Chondrocyte (in vitro differentiated cells): ENCODE measurements at regions not wholly inside any gene's neighbourhood (a gene's known extent, or its start where the extent isn't known, plus 50 kb on each side); places are given as distances from the start of the nearest gene placed in this dataset.

ENCODE experiments used
- DNase-seq: peaks from one replicate; pipeline ENCODE4 v3.0.0; 2021; ENCODE audit warnings: mixed read lengths, low spot score
- H3K27ac Mint-ChIP-seq: one replicate; pipeline ENCODE4 v1.8.0; 2021; ENCODE audit warnings: mild to moderate bottlenecking, moderate library complexity, mixed read lengths; ENCODE audit not compliant: unreplicated experiment
- H3K27me3 Mint-ChIP-seq: 2 replicates; pipeline ENCODE4 v1.8.0; 2021; ENCODE audit warnings: low read depth, mixed read lengths
- H3K36me3 Mint-ChIP-seq: 2 replicates; pipeline ENCODE4 v1.8.0; 2021; ENCODE audit warnings: low read depth, mixed read lengths
- H3K4me1 Mint-ChIP-seq: 2 replicates; pipeline ENCODE4 v1.8.0; 2021; ENCODE audit warnings: low read depth, mild to moderate bottlenecking, mixed read lengths
- H3K4me3 Mint-ChIP-seq: one replicate; pipeline ENCODE4 v1.8.0; 2021; ENCODE audit warnings: mild to moderate bottlenecking, moderate library complexity, mixed read lengths; ENCODE audit not compliant: unreplicated experiment
- H3K9me3 Mint-ChIP-seq: 2 replicates; pipeline ENCODE4 v1.8.0; 2021; ENCODE audit warnings: low read depth, mixed read lengths
- CTCF ChIP-seq: fragments of 200-600 bp; sonication (generic); IDR thresholded peaks from 2 replicates; pipeline ENCODE4 v1.5.0; 2021; ENCODE audit warnings: antibody characterized with exemption, mild to moderate bottlenecking, moderate library complexity

GRCh38 chr4:163818673-163819072 lies 324.2 kb downstream of the TMA16 start:
- Mint-ChIP-seq H3K9me3 (no peaks in the 10 kb centered on the region), H3K4me3 (no peak overlapping the region), H3K27ac (no peak overlapping the region), H3K27me3 (no peaks in the 10 kb centered on the region), H3K36me3 (no peaks in the 10 kb centered on the region), H3K4me1 (no peaks in the 10 kb centered on the region)
- DNase-seq, result no peak
- no peak for TF ChIP-seq CTCF

DNA sequence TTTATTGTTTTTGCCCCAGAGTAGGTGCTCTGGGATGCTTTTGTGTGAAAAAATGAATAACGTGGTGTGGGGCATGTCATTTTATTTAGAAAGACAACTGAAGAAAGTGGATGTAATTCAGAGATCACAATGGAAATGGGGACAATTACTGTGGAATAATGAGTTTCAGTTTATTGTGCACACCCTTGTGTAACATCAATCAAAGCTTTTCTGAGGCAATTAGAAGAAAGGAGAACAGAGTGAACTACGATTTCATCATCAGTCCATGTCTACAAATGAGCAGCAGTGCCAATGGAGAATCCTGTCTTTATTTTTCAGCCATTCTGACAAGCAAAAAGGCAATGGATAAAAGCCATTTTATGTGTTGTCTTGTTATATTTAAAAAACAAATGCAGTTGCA lies 339.2 kb downstream of the TMA16 start:
- Mint-ChIP-seq H3K36me3 (no peaks in the 10 kb centered on the region), H3K27me3 (peaks cover 3% of the 10 kb centered on the region), H3K27ac (no peak overlapping the region), H3K4me3 (no peak overlapping the region), H3K4me1 (no peaks in the 10 kb centered on the region), H3K9me3 (peaks cover 2% of the 10 kb centered on the region)
- no peak for DNase-seq
- no peak for TF ChIP-seq CTCF

GRCh38 chr4:163846008-163846407 lies 351.5 kb downstream of the TMA16 start:
- no peaks in the 10 kb centered on the region for H3K36me3 Mint-ChIP-seq
- no peak for TF ChIP-seq CTCF

GRCh38 chr4:163852246-163852645 lies 357.8 kb downstream of the TMA16 start:
- DNase-seq, result no peak
- Mint-ChIP-seq H3K27ac (no peak overlapping the region), H3K27me3 (peaks cover 1% of the 10 kb centered on the region), H3K9me3 (peaks cover 9% of the 10 kb centered on the region), H3K36me3 (no peaks in the 10 kb centered on the region), H3K4me3 (no peak overlapping the region), H3K4me1 (no peaks in the 10 kb centered on the region)
- TF ChIP-seq CTCF, result no peak

More at GRCh38 chr4:163846008-163846407, 351.5 kb downstream of the TMA16 start:
- DNase-seq, result no peak
- H3K4me1 Mint-ChIP-seq, result no peaks in the 10 kb centered on the region
- H3K27me3 Mint-ChIP-seq, result peaks cover 4% of the 10 kb centered on the region
- H3K9me3 Mint-ChIP-seq, result no peaks in the 10 kb centered on the region
- no peak overlapping the region for H3K4me3 Mint-ChIP-seq
- no peak overlapping the region for H3K27ac Mint-ChIP-seq

- H3K36me3 Mint-ChIP-seq, result no peaks in the 10 kb centered on the region
- H3K27ac Mint-ChIP-seq, result no peak overlapping the region
- no peak overlapping the region for H3K4me3 Mint-ChIP-seq
- DNase-seq, result no peak
- H3K9me3 Mint-ChIP-seq, result no peaks in the 10 kb centered on the region
- no peak for TF ChIP-seq CTCF
- H3K4me1 Mint-ChIP-seq, result no peaks in the 10 kb centered on the region
- peaks cover 12% of the 10 kb centered on the region for H3K27me3 Mint-ChIP-seq
Measured at GRCh38 chr4:163857903-163858302, 363.4 kb downstream of the TMA16 start.
